Suppressor macrophage (primary cell): ENCODE measurements at regions not wholly inside any gene's neighbourhood (a gene's known extent, or its start where the extent isn't known, plus 50 kb on each side); places are given as distances from the start of the nearest gene placed in this dataset.

ENCODE experiments used
- DNase-seq, 4 experiments: peaks; one replicate each; pipeline ENCODE4 v3.0.0-alpha.2; 2020 to 2022

GRCh38 chr4:136203199-136203598, 1329.1 kb downstream of the PCDH18 start:
- no peak for DNase-seq

DNA sequence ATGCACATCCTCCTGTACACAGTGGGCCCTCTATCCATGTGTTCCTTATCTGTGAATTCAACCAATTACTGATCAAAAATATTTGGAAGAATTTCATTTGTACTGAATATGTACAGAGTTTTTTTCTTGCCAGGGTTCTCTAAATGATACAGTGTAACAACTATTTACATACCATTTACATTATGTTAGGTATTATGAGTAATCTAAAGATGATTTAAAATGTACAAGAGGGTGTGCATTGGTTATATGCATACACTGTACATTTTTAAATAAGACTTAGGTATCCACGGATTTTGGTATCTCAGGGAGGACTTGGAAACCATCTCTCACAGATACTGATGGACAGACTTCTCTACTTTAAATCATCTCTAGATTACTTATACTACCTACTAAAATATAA, 1333.9 kb downstream of the PCDH18 start:
- no peak for DNase-seq

DNA sequence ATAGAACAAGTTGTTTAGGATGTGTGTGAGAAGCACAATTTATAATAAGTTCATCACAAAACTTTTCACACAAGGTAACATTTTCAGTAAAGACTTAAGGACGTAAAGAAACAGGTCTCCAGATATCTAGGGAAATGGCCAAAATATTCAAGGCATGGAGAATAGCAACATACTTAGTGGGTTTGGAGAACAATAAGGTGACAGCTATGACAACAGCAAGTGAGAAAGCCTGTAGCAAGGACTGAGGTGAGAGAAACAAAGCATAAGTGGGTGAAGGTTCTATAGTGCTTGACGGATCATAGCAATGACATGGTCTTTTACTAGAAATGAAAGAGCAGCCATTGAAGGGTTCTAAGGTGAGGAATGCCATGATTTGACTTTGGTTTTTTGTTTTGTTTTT, 1337.3 kb downstream of the PCDH18 start:
- DNase-seq: no peak

DNA sequence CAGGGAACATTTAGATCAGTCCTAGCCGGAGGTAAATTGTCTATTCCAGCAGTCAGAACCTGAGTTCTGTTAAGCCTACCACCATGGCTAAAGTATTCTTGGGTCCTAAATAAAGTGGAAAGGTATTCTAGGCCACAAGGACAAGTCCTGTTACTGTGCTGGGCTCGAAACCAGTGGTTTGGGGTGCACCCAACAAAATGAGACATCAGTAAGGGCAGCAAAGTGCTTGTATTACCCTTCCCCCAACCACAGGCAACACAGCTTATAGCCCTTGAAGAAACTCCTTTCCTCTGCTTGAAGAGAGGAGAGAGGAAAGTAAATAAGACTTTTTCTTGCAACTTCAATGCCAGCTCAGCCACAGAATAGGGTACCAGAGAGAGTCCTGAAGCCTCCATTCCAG, 1345.6 kb downstream of the PCDH18 start:
- DNase-seq: no peak

GRCh38 chr4:136183513-136183912, 1348.8 kb downstream of the PCDH18 start:
- no peak for DNase-seq

DNA sequence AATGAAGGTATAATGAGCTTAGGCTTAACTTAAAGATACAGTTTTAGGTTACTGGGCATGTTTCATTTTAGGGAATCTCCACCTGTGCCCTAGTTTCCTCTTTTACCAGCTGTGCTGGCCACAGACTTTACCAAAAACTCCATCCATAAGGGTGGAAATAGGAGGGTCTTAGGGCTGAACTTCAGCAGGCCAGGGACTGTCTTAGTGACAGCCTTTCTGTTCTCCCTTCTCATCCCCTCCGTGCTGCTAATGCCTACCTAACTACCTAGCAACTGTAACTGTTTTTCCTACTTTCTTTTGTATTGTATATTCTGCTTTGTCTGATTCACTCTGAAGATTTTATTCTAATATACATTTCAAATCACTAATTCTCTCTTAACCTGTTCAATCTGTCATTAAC, 1375.3 kb downstream of the PCDH18 start:
- no peak for DNase-seq

DNA sequence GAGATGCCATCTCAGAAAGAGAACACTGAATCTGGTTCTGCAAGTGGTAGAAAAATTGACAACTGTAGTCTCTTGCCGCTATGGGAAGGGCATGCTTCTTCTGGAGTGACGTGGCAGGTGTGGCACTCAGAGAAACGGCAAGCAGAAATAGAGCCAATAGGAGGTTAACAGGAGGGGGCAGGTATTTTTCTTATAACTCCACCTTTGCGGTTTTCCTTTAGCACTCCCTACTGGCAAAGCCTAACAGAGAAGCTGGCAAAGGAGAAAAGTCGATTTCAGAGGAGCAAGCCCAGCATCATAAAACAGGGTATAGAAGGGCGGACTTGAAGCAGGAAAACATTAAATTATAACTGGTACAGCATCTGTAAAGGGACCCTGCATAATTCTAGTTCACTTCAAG, 1382.2 kb downstream of the PCDH18 start:
- DNase-seq: no peak

DNA sequence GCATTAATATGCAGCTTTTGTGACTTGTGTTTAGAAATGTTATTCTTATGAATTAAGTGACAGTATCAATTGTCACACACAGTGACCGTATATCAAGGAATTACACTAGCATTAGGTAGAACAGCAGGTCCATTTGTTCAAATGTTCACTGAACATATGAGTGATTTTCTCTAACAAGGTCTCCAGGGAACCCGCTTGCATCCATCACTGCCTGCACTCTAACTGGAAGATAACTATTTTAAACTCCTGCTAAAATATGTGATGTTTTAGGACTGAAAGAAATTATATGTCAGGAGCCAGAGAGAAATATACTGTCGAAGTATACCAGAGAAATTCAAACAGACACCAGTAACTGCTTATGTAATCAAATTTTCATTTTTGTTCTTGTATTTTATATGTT, 1395.7 kb downstream of the PCDH18 start:
- no peak for DNase-seq

- DNase-seq: no peak
Measured at GRCh38 chr4:136124251-136124745, 1408.0 kb downstream of the PCDH18 start.

- no peak for DNase-seq
Measured at GRCh38 chr4:136121426-136121825, 1410.9 kb downstream of the PCDH18 start.

DNA sequence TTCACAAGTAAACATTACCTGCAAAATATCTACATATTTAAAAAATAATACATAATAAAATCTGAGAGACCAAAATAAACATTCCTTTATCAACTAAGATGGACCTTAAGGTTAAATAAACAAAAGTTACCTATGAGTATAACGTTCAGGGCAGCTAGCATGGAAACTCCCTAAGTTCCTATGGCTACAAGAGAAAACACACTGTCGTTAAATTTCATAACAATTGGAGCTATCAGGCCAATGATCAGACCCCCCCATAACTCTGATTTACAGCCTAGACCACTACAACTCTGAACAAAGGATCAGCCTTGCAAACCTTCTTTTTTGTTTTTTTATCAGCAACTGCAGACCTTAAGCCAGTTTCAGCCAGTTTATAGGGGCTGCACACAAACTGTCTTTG, 1418.4 kb downstream of the PCDH18 start:
- DNase-seq: no peak

GRCh38 chr4:136112116-136112515, 1420.2 kb downstream of the PCDH18 start:
- DNase-seq: no peak

GRCh38 chr4:136106753-136107152, 1425.5 kb downstream of the PCDH18 start:
- no peak for DNase-seq

GRCh38 chr4:136103616-136104015, 1428.7 kb downstream of the PCDH18 start:
- DNase-seq: no peak

- no peak for DNase-seq
Measured at GRCh38 chr4:136097676-136098075, 1434.6 kb downstream of the PCDH18 start.

GRCh38 chr4:136088211-136088867, 1444.0 kb downstream of the PCDH18 start:
- DNase-seq: no peak

DNA sequence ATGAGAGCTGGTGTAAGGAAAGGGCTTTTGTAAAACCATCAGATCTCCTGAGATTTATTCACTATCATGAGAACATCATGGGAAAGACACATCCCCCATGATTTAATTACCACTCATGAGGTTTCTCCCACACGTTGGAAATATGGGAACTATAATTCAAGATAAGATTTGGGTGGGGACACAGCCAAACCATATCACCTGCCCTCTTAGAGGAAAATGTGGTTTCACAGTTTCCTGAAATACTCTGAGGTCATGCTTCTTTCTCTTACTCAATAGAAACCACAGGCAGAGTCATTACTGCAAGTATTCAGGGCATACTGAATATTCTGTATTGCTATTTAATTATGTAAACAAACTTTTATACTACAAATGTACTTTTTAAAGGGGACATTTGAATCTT, 1453.3 kb downstream of the PCDH18 start:
- no peak for DNase-seq

DNA sequence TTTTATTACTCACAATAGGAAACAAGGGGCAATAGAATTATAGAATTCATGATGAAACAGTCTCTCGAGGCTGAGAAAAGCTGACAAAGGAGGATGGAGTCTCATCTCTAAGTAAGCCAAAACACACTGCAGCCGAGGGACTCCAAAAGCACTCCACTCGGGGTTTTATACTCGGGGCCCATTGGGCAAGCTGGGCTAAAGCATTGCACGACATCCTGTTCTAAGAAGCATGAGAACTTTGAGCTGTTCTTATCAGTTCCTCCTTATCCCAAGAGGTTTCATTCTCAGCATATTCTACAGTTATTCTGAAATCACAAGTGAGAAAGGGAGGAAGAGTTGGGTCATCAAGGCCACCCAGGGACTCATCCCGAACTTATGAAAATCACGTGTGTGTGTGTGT, 1475.5 kb downstream of the PCDH18 start:
- DNase-seq: no peak

DNA sequence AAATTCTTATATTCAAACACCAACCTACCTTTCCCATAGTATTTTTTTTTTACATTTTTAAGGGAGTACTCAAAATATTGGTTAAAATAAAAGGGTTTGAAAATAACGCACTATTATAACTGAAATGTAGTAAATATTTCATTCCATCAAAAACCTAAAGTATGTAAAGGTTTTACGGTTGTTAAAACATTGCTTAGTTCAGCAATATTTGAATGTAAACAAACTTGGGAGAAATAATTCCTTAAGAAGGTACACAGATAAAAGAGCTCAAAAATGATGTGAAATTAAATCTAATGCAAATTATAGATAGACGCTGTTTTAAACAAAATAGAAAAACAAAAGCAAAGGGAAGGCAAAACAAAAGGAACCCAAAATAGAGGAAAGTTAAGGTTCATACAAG, 1476.9 kb downstream of the PCDH18 start:
- DNase-seq: no peak

DNA sequence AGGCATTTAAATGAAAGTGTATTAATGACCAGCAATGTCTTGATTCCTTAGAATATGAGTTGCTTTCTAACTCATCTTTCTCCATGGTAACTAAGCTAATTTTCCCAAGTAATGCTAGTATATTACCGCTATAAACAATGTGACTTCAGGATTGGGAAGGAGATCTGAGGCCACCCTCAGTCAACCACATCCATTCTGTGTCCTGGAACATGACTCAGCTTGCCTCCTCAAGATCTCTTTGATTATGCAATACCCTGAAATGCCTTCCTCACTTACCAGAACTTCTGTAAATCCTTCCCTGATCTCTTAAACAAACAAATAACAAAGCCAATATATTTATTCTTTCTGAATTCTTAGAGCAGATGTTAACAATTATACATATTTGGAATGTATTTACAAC, 1495.5 kb downstream of the PCDH18 start:
- peak in 2 of 4 experiments; percentile 10 to 26 for DNase-seq

GRCh38 chr4:136032391-136032790, 1499.9 kb downstream of the PCDH18 start:
- DNase-seq: no peak

DNA sequence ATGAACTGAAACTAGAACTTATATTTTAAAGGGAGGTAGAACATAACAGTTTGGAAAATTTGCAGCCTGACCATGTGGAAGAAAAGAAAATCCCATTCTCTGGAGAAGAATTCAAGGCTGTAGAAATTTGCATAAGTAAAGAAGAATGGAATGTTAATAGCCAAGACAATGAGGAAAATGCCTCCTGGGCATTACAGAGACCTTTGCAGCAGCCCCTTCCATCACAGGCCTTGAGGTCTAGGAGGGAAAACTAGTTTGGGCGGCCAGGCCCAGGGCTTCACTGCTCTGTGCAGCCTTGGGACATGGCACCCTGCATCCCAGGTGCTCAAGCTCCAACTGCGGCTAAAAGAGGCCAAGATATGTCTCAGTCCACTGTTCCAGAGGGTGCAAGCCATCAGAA, 1506.8 kb downstream of the PCDH18 start:
- no peak for DNase-seq

DNA sequence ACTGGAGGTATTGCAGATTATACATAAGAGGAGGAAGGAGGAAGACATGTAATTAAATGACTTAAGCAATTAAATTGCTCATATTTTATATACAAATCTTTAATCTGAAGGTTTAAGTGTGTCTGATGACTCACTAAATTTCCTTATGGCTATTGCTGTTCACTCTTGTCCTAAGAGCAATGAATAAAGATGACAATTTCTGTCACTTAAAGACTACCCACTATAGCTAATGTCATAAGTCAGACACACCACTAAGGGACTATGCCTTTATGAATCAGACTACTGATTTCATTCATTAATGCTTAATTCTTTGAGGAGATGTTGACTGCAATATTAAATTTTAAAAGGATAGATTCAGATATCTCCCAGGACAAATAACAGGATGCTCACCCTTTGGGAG, 1514.7 kb downstream of the PCDH18 start:
- no peak for DNase-seq

- DNase-seq: no peak
Measured at GRCh38 chr4:136012220-136012619, 1520.1 kb downstream of the PCDH18 start.

DNA sequence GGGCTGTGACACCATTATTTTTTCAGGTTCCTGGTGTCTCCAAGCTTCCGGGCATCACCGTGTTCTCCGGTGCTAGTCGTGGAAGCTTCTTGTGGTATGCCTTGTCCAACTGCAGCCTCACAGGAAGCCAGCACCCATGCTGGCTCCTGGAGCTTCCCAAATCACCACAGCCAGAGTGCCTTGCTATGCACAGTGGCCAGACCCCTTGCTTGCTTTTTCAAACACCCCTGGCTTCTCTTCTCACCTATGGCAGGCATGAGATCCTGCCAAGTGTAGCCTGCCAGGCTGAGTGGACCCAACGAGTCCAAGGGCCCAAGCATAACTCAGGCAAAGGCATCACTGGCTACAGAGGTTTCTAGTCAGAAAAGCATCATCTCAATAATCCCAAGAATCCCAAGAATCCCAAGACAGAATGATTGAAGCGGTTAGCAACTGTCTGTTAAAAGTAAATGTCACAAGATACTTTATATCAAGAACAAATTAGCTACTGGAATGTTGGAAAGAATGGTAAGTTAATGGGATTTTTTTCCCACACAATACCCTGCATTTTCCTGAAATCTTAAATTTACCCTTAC, 1522.9 kb downstream of the PCDH18 start:
- no peak for DNase-seq
